NCI-H82 treated with DMSO at 0.1 percent for 48 hours (cell line): ENCODE measurements at regions not wholly inside any gene's neighbourhood (a gene's known extent, or its start where the extent isn't known, plus 50 kb on each side); places are given as distances from the start of the nearest gene placed in this dataset.

Experiments used
- DNase-seq: peaks from one replicate; lab custom pipeline; 2025; ENCODE audit not compliant: unreplicated experiment; lab: John Stamatoyannopoulos, UW

DNA sequence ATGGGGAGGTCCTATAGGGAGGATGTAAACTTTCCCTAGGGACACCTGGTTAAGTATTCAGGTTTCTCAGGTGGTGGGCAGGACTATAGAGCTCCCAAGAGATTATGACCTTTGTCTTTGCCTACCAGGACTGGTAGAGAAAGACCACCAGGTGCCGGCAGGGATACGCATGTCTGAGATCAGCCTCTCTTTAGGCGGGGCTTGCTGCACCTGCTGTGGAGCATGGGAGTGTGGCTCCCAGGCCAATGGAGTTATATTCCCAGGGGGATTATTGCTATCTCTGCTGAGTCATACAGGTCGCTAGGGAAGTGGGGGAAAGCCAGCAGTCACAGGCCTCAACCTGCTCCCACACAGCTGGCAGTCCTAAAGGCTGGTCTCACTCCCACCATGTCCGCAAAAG lies 280.5 kb upstream of the MMS22L start:
- no peak for DNase-seq

DNA sequence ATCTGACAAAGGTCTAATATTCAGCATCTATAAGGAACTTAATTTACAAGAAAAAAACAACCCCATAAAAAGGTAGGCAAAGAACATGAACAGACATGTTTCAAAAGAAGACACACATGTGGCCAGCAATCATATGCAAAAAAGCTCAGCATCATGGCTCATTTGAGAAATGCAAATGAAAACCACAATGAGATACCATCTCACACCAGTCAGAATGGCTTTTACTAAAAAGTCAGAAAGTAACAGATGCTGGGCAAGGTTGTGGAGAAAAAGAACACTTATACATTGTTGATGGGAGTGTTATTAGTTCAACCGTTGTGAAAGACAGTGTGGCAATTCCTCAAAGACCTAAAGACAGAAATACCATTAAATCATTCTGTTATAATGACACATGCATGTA lies 289.9 kb upstream of the MMS22L start:
- DNase-seq, result no peak

DNA sequence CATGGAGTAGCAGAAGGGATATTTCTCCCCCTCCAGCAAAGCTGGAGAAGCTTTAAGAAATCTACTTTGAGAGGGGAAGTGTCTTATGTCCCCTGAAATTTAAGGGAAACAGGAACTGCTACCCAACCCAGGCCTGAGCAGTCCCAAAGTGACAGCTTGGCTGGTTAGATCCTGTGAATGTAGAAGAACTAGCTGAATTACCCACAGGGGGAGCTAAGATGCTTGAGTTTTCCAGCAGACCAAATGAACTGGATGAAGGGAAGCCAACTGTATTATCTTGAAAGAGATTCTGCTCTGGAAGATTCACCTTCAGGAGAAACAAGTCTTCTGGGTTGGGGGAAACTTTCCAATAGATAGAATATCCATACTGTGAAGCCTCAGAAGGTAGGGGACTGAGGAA lies 303.3 kb upstream of the MMS22L start:
- DNase-seq, result peak; percentile 22

DNA sequence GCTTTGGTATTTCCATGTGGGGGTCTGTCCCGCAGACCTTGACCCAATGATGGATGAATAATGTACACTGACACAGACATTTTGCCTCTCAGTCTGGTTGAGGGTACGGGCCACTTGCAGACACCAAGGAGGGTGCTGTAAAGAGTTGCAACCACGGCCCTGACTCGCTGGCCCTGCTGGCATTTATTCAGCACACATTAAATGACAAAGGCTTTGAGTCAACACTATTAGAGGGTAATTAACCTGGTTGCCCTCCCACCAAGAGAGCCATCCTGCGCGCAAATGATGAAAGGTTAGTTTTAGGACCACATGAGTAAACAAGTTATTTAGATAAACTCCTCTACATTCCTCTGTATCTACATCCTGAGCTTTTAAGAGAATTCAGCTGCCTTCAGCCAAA lies 308.9 kb upstream of the MMS22L start:
- no peak for DNase-seq

DNA sequence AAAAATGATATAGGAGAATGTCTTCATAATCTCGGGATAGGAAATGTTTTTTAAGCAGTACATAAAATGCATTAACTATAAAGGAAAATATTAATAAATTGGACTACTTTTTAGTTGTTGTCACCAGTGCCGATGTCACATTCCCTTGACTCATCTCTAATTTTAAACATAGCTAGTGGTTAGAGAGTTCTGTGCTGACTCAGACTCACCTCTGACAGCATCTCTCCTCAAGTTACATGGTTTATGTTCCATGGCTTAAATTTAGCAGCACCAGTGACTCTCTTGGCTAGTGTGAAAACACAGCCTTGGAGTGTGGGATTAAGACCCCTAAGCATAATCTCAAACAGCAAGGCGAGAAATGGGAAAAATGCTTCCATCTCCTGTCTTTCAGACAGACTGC lies 311.8 kb upstream of the MMS22L start:
- no peak for DNase-seq

DNA sequence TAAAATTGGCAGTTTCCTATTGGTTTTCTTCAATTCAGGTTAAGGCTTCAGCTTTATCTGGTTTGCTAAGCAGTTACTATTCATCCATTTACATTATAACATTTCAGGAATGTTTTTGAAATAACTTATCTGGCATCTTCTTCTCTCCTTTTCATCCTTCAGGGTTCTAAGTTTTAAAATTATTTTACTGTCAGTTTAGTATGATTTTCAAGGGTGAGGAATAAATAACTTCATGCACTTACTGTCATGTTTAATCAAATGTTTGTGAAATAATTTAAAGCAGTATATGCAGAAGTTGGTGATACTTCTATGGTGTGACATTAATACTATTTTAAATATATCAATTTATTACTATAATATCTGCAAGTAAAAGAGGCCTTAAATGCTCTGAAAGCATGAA lies 338.1 kb upstream of the MMS22L start:
- DNase-seq, result no peak

DNA sequence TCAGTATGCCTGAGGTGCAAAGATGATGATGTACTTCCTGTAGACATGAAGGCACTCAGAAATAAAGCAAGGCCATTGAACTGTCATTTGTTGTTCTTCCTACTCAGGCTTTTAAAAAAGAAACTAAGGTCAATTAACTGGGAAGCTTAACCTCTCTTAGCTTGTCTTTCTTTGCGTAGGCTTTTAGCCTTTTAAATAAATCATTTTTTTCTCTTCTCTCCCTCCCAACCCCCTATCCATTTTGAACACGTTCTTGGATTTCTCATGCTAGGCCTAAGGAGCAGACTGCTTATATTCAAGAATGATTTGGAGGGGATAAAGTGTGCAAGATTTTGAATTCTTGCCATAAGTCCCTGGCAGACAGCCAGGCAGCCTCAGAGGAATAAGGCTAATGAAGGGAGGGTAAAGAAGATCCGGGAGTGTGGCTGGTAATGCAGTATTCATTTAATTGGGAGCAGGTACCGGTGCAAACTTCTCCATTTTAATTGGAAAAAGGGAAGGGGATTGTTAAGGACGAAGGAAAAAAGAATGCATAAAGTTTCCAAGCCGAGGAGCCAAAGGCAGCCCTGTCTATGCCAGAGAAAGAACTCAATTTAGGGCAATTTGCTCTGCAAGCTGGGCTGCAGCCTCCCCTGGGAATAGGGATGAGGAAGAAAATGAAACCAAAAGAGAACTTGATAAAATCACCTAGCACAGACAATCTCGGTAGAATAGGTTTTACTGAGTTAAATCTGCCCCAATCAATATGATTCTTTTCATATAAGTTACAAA lies 343.8 kb upstream of the MMS22L start:
- DNase-seq, result peak; percentile 80

DNA sequence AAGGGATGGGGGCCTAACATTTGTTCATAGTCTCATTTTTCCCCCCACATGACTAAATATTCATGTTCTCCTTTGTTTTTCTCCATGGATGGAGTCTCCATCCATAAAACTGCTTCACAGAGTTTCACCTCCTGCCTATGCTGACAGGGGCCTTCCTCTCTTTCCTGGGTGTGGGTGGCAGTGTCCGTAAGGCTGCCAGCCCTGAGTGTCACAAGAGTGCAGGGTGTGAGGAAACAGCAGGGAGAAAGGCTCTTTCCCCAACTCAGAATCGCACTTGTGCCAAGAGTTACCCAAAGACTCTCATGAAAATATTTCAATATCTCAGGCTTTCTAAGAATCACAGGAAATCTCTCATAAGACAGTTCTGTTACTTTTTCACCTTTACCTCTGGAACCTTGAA lies 346.2 kb upstream of the MMS22L start:
- DNase-seq, result no peak

DNA sequence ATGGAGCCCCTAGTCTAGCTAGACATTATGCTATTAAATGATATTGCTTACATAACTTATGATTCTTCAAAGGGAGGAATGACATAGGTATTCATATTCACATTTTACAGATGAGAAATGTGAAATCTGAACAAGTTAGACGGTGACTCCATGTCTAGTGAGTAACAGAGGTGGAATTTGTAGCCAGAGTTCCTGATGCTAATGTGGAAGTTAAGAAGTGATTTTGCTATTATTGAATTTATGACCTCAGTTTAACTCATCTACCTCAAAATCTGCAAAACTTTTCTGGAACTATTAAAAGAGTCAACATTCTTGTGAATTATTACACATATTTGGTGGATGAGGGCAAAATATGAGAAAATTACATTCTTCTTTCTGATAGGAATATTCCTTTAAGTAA lies 347.6 kb upstream of the MMS22L start:
- DNase-seq, result no peak

DNA sequence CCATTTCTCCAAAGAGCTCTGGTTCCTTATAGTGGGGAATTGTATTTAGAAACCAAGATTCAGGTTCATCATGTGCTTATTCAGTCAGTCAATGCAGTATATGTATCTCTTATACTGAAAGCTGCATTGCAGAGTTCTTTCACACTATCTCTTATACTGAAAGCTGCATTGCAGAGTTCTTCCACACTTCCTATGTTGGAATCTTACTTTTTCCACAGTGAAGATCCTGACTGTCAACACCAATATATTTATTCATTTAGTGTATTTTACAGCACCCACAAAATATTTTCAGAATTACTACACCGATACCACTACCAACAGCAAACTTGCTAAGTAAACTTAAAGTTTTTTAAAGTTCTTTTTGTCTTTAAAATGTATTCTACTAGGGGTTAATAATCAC lies 349.3 kb upstream of the MMS22L start:
- no peak for DNase-seq

DNA sequence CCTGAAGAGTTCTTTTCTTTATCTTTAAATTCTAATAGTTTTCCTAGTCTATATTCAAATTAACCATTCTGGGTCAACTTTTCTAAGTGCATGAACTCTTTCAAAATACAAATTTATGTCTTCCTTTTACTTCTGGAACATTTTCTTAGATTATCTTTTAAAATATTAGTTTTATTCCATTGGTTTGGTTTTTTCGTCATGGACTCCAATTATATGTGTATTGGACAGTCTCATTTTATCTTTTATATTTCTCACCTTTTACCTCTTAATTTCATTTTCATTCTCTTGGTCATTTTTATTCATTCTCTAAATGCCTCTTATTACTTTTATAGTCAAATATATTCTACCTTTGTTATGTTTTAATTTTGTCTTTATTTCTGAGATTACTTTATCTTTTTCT lies 356.7 kb upstream of the MMS22L start:
- DNase-seq, result no peak

DNA sequence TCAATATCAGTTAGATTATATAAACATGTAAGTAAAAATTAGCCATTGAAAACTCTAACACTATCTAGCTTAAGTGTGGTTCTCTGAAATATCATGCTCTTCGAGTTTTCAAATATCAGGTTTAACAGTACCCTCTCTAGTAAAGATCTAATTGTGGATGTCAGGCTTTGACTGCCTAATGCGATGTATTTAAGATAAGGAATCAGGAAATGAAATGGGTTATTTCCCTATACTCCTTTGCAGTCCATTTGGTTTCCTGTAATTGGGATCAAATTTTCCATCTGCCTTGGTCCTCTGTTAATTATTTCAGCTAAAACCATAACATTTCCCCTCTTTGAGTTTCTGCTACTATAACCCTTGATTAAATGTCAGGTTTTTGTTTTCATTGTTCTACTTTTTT lies 361.3 kb upstream of the MMS22L start:
- no peak for DNase-seq

DNA sequence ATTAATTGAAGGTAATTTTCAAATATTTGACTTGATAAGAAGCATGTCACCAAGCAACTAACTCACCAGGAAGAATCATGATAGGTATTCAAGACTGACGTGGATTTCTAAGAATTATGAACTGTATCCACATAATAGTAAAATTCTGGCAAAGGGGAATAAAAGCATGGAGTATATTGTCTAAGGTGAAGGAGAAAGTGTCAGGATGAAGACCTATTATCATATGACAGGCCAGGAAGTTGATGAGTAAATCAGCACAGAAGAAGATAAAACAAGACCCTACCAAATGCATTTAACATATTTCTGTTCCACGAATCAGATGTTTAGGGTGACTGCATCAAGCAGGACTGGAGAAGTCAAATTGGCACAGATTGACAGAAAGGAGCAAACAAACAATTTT lies 362.7 kb upstream of the MMS22L start:
- DNase-seq, result no peak

DNA sequence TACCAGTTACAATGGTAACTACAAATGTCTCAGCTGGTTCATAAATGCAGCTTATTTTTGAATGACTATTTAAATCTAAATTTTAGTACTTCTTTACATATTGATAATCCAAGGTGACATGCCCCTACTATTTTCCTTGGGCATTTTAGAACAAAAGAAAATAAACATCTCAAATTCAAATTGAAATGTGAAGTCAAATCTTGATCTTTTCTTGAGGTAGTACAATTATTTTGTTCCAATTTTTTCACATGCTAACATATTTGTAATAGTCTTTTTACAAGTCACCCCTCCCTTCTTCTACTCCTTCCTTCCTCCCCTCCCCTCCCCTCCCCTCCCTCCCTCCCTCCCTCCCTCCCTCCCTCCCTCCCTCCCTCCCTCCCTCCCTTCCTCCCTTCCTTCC lies 370.1 kb upstream of the MMS22L start:
- DNase-seq, result no peak

DNA sequence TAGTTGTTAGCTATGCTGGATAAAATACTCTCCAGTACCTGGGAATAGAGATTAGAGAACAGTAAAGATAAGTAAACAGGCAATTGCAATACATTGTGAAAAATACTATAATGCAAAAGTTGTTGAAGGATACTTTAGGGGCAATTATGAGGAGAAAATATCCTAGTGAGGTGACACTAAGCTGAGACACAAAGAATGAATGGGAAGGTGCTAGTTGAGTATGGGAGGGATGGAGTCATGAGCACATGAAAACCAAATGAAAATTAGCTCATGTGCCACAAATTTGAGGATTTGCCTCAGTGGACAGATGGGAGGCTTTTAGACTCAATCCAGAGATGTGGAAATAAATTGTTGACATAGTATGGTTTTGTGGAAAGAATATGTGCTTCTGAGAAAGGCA lies 370.5 kb upstream of the MMS22L start:
- DNase-seq, result no peak

DNA sequence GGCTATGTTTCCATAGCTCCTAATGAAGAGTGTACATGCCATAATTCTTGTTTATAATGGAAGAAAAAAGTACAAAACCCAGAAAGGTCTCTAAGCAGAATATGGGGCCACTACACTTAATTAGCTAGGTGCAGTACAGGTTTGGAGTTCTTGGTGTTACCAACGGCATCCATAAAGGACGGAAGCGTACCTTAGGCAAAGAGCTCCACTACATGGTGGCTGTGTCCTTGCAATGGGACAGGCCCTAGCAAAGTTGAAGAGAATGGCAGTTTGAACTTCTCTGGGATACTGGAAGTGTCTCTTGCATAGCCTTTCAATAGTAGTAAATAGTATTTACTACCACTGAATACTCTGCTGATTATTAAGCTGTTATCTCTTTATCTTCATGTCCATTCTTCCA lies 371.7 kb upstream of the MMS22L start:
- DNase-seq, result no peak

DNA sequence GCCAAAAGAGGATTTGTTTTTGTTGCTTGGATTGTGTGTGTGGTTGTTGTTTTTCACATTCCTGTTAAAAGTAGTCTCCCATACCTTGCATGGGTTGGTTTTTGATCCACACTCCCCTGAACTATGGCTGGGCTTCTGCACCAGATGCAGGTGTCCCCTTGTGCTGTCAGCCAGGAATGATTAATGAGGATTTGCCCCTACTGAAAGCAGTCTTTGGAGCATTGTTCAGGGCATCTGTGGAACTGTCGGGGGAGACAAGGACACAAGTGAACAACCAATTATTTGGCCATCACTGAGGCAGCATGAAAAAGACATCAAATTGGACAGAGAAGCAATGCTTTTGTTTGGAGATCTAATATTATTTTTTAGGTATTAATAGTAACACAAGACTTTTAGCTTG lies 373.2 kb upstream of the MMS22L start:
- peak; percentile 72 for DNase-seq

DNA sequence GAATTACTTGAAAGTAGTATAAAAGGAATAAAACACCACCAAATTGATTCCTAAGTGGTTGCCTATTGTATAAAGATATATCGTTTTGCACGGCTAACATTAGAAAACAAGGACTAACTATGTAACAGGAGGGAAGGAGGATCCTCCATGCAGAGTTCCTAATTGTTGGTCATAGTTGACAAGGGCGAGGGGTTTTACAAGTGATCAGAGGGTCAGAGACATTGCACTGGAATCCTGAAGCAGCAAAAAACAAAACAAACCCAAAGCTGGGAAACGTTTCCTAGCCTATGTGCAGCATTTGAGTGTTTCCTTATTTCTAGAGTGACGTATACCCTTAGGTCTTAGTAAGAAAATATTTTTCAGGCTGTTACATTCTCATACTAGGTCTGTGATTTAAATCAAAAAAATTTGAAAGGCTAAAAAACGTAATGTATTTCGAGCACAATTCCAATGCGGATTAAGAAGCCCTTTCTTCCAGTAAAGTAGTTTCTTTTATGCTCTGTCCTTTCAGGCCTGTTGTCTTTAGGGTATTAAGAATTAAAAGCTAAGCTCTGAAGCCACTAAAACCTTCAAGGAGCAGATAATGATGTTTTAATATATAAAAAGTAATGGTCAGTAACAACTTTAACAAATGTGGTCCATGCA lies 373.8 kb upstream of the MMS22L start:
- peak; percentile 58 for DNase-seq

DNA sequence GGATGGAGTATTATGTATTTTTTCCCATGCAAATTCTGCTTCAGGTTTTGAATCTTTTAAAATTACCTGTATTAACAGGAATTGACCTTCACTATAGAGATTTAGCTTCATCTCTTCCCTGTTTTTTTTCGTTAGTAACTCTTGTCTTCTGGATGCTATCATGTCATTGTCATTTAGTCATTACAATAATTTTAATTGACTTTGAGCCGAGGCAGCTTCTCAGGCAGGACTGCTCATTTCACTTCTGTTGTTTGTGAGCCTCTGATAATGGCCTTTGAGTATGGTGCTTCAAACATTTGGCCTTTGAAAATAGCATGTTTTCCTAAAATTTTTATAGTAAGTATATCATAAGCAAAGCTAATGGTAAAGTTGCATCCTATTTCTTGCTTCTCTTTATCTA lies 375.1 kb upstream of the MMS22L start:
- DNase-seq, result no peak

DNA sequence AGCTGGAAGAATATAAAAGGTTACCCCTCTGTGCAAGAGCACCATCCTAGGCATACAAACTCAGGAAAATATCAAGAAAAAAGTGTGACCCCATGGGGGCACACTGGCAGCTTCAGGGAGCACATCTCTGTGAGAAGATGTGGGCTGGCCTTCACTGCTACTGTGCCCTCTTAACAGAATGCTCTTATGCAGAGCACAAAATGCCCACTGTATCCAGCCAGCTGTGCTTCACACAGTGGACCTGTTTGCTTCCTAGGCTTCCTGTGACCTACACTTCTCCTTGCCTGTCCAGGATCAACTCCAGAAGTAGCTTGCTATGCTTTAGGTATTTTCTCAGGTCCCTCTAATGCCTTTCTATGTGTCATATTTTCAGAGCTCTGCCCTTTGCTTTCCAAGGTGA lies 380.2 kb upstream of the MMS22L start:
- DNase-seq, result no peak

DNA sequence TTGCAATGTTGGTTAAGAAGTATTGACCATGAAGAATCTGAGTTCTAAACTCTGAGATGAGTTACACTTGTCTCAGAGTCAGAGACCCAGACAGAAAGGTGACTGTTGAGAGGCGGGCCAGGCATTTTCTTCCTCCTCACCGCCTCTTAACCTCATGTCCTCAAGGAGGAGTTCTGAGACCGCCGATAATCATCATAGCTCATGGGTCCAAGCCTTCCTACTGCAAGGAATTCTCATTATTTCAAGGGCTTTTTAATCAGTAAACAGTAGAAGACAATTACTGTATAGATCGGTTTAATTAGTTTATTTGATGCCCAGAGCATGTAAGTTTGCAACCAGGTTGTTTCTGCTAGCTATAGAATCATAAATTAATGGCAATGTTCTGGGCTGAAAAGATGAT lies 382.4 kb upstream of the MMS22L start:
- DNase-seq, result no peak

DNA sequence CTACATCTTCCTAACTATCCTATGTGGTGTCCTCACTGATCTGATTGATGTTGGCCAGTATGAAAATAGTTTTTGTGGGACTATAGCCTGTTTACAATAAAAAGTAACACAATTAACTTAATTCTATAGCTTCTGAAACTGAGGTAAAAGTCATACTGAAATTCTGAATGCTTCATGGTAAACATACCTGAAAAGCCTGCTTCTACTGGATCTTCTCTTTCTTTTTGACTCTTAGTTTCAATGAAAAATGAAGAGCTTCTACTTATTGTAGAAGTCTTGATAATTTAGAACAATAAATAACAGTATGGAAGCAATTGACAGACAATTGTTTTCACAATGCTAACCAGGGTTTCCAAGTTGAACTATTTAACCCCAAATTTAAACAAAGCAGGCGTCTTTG lies 383.9 kb upstream of the MMS22L start:
- no peak for DNase-seq

DNA sequence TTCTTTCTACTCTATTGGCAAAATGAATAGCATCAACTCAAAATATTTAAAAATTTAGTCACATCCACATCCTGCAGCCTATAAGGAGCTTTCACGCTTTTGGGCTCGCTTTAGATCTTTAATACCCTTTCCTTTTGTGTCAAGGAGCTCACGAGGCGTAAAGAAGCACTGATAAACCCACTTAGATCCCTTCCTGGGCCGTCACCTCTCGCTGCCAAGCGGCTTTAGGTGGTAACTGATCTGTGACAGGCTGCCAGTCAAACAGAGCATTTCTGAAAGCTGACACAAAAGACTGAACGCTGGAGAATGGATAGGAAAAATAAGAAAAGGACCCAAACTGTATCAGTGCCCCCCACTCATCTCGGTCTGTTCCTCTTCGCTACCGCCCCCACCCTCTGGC lies 385.7 kb upstream of the MMS22L start:
- DNase-seq, result no peak
